Keratinocyte (primary cell): ENCODE measurements at regions not wholly inside any gene's neighbourhood (a gene's known extent, or its start where the extent isn't known, plus 50 kb on each side); places are given as distances from the start of the nearest gene placed in this dataset.

Experiments
- DNase-seq: peaks from one replicate; pipeline ENCODE4 v3.0.0-alpha.2; 2011; ENCODE audit warnings: low read depth, missing footprints, low spot score
- FAIRE-seq: peaks from 2 replicates; lab custom pipeline; 2011; peaks lifted over from hg19 to GRCh38; lab: Jason Lieb, UNC
- H2AFZ ChIP-seq: 2 replicates; pipeline ENCODE4 v1.6.0; 2012; ENCODE audit warnings: low read length, control low read depth, inconsistent platforms; ENCODE audit not compliant: control insufficient read depth
- H3K27ac ChIP-seq: 2 replicates; pipeline ENCODE4 v1.5.1; 2011; ENCODE audit warnings: low read length; ENCODE audit not compliant: control insufficient read depth, insufficient read depth
- H3K27me3 ChIP-seq: 3 replicates; pipeline ENCODE4 v1.6.0; 2011; ENCODE audit warnings: low read length; ENCODE audit not compliant: control insufficient read depth, insufficient read depth; ENCODE audit errors: extremely low read depth
- H3K36me3 ChIP-seq, 2 experiments: 2 replicates in 1 of 2; 3 replicates in 1 of 2; pipeline ENCODE4 v1.5.1; 2011; ENCODE audit warnings: low read length in 2 of 2, mild to moderate bottlenecking in 1 of 2; ENCODE audit not compliant: control insufficient read depth in 2 of 2, insufficient read depth in 2 of 2; ENCODE audit errors: extremely low read depth in 1 of 2
- H3K4me1 ChIP-seq: 3 replicates; pipeline ENCODE4 v1.5.1; 2011; ENCODE audit warnings: low read length; ENCODE audit not compliant: control insufficient read depth, insufficient read depth; ENCODE audit errors: extremely low read depth
- H3K4me2 ChIP-seq: 3 replicates; pipeline ENCODE4 v1.6.0; 2011; ENCODE audit warnings: low read depth, low read length; ENCODE audit not compliant: control insufficient read depth, insufficient read depth; ENCODE audit errors: extremely low read depth
- H3K4me3 ChIP-seq, 3 experiments: fragments of 200-600 bp in 1 of 3; sonication (generic) in 1 of 3; 2 replicates in 2 of 3; 3 replicates in 1 of 3; pipeline ENCODE4 v1.5.1; 2011 to 2016; ENCODE audit warnings: low read length in 3 of 3, mild to moderate bottlenecking in 3 of 3, control low read depth in 2 of 3, inconsistent platforms in 1 of 3, low read depth in 1 of 3, mixed read lengths in 1 of 3, mixed run types in 1 of 3, moderate library complexity in 1 of 3; ENCODE audit not compliant: control insufficient read depth in 2 of 3, insufficient read depth in 2 of 3; ENCODE audit errors: extremely low read depth in 1 of 3
- H3K79me2 ChIP-seq: 2 replicates; pipeline ENCODE4 v1.6.0; 2012; ENCODE audit warnings: low read length; ENCODE audit not compliant: control insufficient read depth, insufficient read depth
- H3K9ac ChIP-seq: 3 replicates; pipeline ENCODE4 v1.6.0; 2011; ENCODE audit warnings: low read length; ENCODE audit not compliant: control insufficient read depth, insufficient read depth; ENCODE audit errors: extremely low read depth
- H3K9me1 ChIP-seq: 3 replicates; pipeline ENCODE4 v1.6.0; 2011; ENCODE audit warnings: low read length; ENCODE audit not compliant: control insufficient read depth, insufficient read depth; ENCODE audit errors: extremely low read depth
- H3K9me3 ChIP-seq: 2 replicates; pipeline ENCODE4 v1.5.1; 2012; ENCODE audit warnings: low read depth, low read length; ENCODE audit not compliant: control insufficient read depth
- H4K20me1 ChIP-seq: 3 replicates; pipeline ENCODE4 v1.6.0; 2011; ENCODE audit warnings: low read length; ENCODE audit not compliant: control insufficient read depth, insufficient read depth; ENCODE audit errors: extremely low read depth
- CTCF ChIP-seq, 3 experiments: IDR thresholded peaks in 1 of 3; conservative IDR thresholded peaks in 1 of 3; optimal IDR thresholded peaks in 1 of 3; 2 replicates in 2 of 3; 3 replicates in 1 of 3; pipeline versions ENCODE3 to v1.5.1; 2011; ENCODE audit warnings: low read length in 3 of 3, mild to moderate bottlenecking in 3 of 3, moderate library complexity in 2 of 3, control low read depth in 1 of 3, inconsistent platforms in 1 of 3; ENCODE audit not compliant: insufficient read depth in 2 of 3; ENCODE audit errors: extremely low read depth in 1 of 3
- EZH2 ChIP-seq: IDR thresholded peaks from one replicate; pipeline ENCODE4 v1.6.1; 2012; ENCODE audit warnings: inconsistent platforms, mild to moderate bottlenecking, low read length, moderate library complexity
- dilution Hi-C: fragments of 300-500 bp; cut with MboI; formaldehyde crosslinking; loops from one replicate; pipeline ENCODE4 v1.7.0; 2020; ENCODE audit warnings: low sequenced_read_pairs; ENCODE audit not compliant: extremely low pct_ligation_motif_present

GRCh38 chr4:121541696-121542095 lies 155.1 kb downstream of the ANXA5 start:
- Histone ChIP-seq H2AFZ (no peak overlapping the region), H3K9me1 (no peaks in the 10 kb centered on the region), H3K36me3 (no peaks in the 10 kb centered on the region), H3K27ac (no peak overlapping the region), H4K20me1 (no peaks in the 10 kb centered on the region), H3K27me3 (no peaks in the 10 kb centered on the region), H3K79me2 (no peaks in the 10 kb centered on the region), H3K9me3 (no peaks in the 10 kb centered on the region), H3K4me1 (no peaks in the 10 kb centered on the region), H3K9ac (no peak overlapping the region), H3K4me3 (no peak overlapping the region), H3K4me2 (no peak overlapping the region)
- DNase-seq (no peak), FAIRE-seq (no peak)
- dilution Hi-C loops: no loop called here
- TF ChIP-seq EZH2: no peak
- TF ChIP-seq CTCF (optimal IDR thresholded peaks at IDR 0.05 in 1 of 3, IDR thresholded peaks at IDR 0.05 in 1 of 3, conservative IDR thresholded peaks at IDR 0.05 in 1 of 3; ENCODE audit: extremely low read depth in 1 of 3, insufficient read depth in 2 of 3, low read length in 3 of 3): no peak

- Histone ChIP-seq H3K79me2 (no peaks in the 10 kb centered on the region), H4K20me1 (no peaks in the 10 kb centered on the region), H3K36me3 (no peaks in the 10 kb centered on the region), H3K4me1 (no peaks in the 10 kb centered on the region), H3K27me3 (no peaks in the 10 kb centered on the region), H3K4me3 (no peak overlapping the region), H3K4me2 (no peak overlapping the region), H2AFZ (no peak overlapping the region), H3K27ac (no peak overlapping the region), H3K9me1 (no peaks in the 10 kb centered on the region), H3K9ac (no peak overlapping the region), H3K9me3 (no peaks in the 10 kb centered on the region)
- TF ChIP-seq CTCF (optimal IDR thresholded peaks at IDR 0.05 in 1 of 3, IDR thresholded peaks at IDR 0.05 in 1 of 3, conservative IDR thresholded peaks at IDR 0.05 in 1 of 3; ENCODE audit: extremely low read depth in 1 of 3, insufficient read depth in 2 of 3, low read length in 3 of 3): no peak
- TF ChIP-seq EZH2: no peak
- FAIRE-seq: no peak
- dilution Hi-C loops: no loop called here
- no peak for DNase-seq
Observed at GRCh38 chr4:121535351-121535750, 154.5 kb upstream of the QRFPR start.
